ENCODE measurements at regions not wholly inside any gene's neighbourhood (a gene's known extent, or its start where the extent isn't known, plus 50 kb on each side); places are given as distances from the start of the nearest gene placed in this dataset.

- H3K27me3 ChIP-seq (ENCODE audit: control insufficient read depth, insufficient read depth, low read length) = no peaks in the 10 kb centered on the region
- peak; percentile 45 for FAIRE-seq
- H3K36me3 ChIP-seq (ENCODE audit: control insufficient read depth in 2 of 3, insufficient read depth in 3 of 3, low read length in 3 of 3) = no peaks in the 10 kb centered on the region
- no peaks in the 10 kb centered on the region for H3K9me3 ChIP-seq (ENCODE audit: control insufficient read depth in 2 of 3, insufficient read depth in 1 of 3, low read length in 3 of 3)
- H3K9ac ChIP-seq (ENCODE audit: low read length in 3 of 3) = no peak overlapping the region
- no peak for TF ChIP-seq CTCF (IDR thresholded peaks at IDR 0.05; ENCODE audit: borderline replicate concordance, extremely low read depth, insufficient read depth)
- peak in 3 of 5 donors; percentile 11 to 35 (median 34) for DNase-seq
- no peak overlapping the region for H3K27ac ChIP-seq (ENCODE audit: low read depth in 2 of 2, low read length in 2 of 2)
- H3K4me3 ChIP-seq (ENCODE audit: low read length in 3 of 3) = no peak overlapping the region
- intact Hi-C loops (cut with DNase I) = no loop called here
- H3K4me1 ChIP-seq (ENCODE audit: control insufficient read depth in 2 of 3, insufficient read depth in 2 of 3, low read depth in 1 of 3, low read length in 3 of 3) = no peaks in the 10 kb centered on the region
These were observed 88.3 kb upstream of the UNC5C start for GRCh38 chr4:95637043-95637600.

GRCh38 chr4:95636061-95636460 lies 87.3 kb upstream of the UNC5C start:
- Histone ChIP-seq H3K4me3 (ENCODE audit: low read length in 3 of 3) (no peak overlapping the region), H3K36me3 (ENCODE audit: control insufficient read depth in 2 of 3, insufficient read depth in 3 of 3, low read length in 3 of 3) (no peaks in the 10 kb centered on the region), H3K27ac (ENCODE audit: low read depth in 2 of 2, low read length in 2 of 2) (no peak overlapping the region), H3K9me3 (ENCODE audit: control insufficient read depth in 2 of 3, insufficient read depth in 1 of 3, low read length in 3 of 3) (no peaks in the 10 kb centered on the region), H3K27me3 (ENCODE audit: control insufficient read depth, insufficient read depth, low read length) (no peaks in the 10 kb centered on the region), H3K9ac (ENCODE audit: low read length in 3 of 3) (no peak overlapping the region), H3K4me1 (ENCODE audit: control insufficient read depth in 2 of 3, insufficient read depth in 2 of 3, low read depth in 1 of 3, low read length in 3 of 3) (no peaks in the 10 kb centered on the region)
- intact Hi-C loops (cut with DNase I) = no loop called here
- DNase-seq (no peak), FAIRE-seq (no peak)
- TF ChIP-seq CTCF (IDR thresholded peaks at IDR 0.05; ENCODE audit: borderline replicate concordance, extremely low read depth, insufficient read depth) = no peak

GRCh38 chr4:95627709-95628108 lies 78.9 kb upstream of the UNC5C start:
- Histone ChIP-seq H3K4me3 (ENCODE audit: low read length in 3 of 3) (no peak overlapping the region), H3K27me3 (ENCODE audit: control insufficient read depth, insufficient read depth, low read length) (no peaks in the 10 kb centered on the region), H3K36me3 (ENCODE audit: control insufficient read depth in 2 of 3, insufficient read depth in 3 of 3, low read length in 3 of 3) (no peaks in the 10 kb centered on the region), H3K9me3 (ENCODE audit: control insufficient read depth in 2 of 3, insufficient read depth in 1 of 3, low read length in 3 of 3) (no peaks in the 10 kb centered on the region), H3K9ac (ENCODE audit: low read length in 3 of 3) (no peak overlapping the region), H3K27ac (ENCODE audit: low read depth in 2 of 2, low read length in 2 of 2) (no peak overlapping the region), H3K4me1 (ENCODE audit: control insufficient read depth in 2 of 3, insufficient read depth in 2 of 3, low read depth in 1 of 3, low read length in 3 of 3) (no peaks in the 10 kb centered on the region)
- intact Hi-C loops (cut with DNase I) = no loop called here
- TF ChIP-seq CTCF (IDR thresholded peaks at IDR 0.05; ENCODE audit: borderline replicate concordance, extremely low read depth, insufficient read depth) = no peak
- FAIRE-seq (no peak), DNase-seq (no peak)

- Histone ChIP-seq H3K27ac (ENCODE audit: low read depth in 2 of 2, low read length in 2 of 2) (no peak overlapping the region), H3K36me3 (ENCODE audit: control insufficient read depth in 2 of 3, insufficient read depth in 3 of 3, low read length in 3 of 3) (no peaks in the 10 kb centered on the region), H3K9me3 (ENCODE audit: control insufficient read depth in 2 of 3, insufficient read depth in 1 of 3, low read length in 3 of 3) (no peaks in the 10 kb centered on the region), H3K27me3 (ENCODE audit: control insufficient read depth, insufficient read depth, low read length) (no peaks in the 10 kb centered on the region), H3K4me3 (ENCODE audit: low read length in 3 of 3) (no peak overlapping the region), H3K9ac (ENCODE audit: low read length in 3 of 3) (no peak overlapping the region), H3K4me1 (ENCODE audit: control insufficient read depth in 2 of 3, insufficient read depth in 2 of 3, low read depth in 1 of 3, low read length in 3 of 3) (no peaks in the 10 kb centered on the region)
- DNase-seq (no peak), FAIRE-seq (no peak)
- intact Hi-C loops (cut with DNase I) = no loop called here
- no peak for TF ChIP-seq CTCF (IDR thresholded peaks at IDR 0.05; ENCODE audit: borderline replicate concordance, extremely low read depth, insufficient read depth)
These were observed 78.3 kb upstream of the UNC5C start for GRCh38 chr4:95627024-95627605.

Measured in kidney (tissue), 13 donors.